K562 (cell line): ENCODE measurements at regions not wholly inside any gene's neighbourhood (a gene's known extent, or its start where the extent isn't known, plus 50 kb on each side); places are given as distances from the start of the nearest gene placed in this dataset.

Source experiments
- TF ChIP-seq, protein P1 (sequence below): fragments of 450-650 bp; IDR thresholded peaks from 2 replicates; pipeline ENCODE4 v1.6.1; 2016; ENCODE audit warnings: mild to moderate bottlenecking, moderate library complexity

DNA sequence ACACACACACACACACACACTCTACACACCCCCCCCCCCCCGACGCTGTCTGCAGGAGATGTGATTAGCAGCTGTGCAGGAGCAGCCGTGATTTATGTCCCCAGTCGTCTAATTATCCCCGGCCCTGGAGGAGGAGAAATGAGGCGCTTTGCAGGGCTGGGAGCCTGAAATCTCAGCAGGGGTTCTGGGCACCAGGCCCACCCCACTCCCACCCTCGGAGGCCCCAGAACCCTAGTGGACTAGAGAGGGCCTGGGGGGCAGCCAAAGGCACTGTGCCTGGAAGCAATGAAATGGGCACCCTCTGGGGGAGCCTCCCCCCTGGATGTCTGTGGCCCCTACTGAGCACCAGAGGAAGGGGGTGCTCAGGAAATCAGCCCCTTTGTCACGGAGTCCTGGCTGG, 134.2 kb upstream of the CIBAR2 start (continued):
- TF ChIP-seq, protein P1, sequence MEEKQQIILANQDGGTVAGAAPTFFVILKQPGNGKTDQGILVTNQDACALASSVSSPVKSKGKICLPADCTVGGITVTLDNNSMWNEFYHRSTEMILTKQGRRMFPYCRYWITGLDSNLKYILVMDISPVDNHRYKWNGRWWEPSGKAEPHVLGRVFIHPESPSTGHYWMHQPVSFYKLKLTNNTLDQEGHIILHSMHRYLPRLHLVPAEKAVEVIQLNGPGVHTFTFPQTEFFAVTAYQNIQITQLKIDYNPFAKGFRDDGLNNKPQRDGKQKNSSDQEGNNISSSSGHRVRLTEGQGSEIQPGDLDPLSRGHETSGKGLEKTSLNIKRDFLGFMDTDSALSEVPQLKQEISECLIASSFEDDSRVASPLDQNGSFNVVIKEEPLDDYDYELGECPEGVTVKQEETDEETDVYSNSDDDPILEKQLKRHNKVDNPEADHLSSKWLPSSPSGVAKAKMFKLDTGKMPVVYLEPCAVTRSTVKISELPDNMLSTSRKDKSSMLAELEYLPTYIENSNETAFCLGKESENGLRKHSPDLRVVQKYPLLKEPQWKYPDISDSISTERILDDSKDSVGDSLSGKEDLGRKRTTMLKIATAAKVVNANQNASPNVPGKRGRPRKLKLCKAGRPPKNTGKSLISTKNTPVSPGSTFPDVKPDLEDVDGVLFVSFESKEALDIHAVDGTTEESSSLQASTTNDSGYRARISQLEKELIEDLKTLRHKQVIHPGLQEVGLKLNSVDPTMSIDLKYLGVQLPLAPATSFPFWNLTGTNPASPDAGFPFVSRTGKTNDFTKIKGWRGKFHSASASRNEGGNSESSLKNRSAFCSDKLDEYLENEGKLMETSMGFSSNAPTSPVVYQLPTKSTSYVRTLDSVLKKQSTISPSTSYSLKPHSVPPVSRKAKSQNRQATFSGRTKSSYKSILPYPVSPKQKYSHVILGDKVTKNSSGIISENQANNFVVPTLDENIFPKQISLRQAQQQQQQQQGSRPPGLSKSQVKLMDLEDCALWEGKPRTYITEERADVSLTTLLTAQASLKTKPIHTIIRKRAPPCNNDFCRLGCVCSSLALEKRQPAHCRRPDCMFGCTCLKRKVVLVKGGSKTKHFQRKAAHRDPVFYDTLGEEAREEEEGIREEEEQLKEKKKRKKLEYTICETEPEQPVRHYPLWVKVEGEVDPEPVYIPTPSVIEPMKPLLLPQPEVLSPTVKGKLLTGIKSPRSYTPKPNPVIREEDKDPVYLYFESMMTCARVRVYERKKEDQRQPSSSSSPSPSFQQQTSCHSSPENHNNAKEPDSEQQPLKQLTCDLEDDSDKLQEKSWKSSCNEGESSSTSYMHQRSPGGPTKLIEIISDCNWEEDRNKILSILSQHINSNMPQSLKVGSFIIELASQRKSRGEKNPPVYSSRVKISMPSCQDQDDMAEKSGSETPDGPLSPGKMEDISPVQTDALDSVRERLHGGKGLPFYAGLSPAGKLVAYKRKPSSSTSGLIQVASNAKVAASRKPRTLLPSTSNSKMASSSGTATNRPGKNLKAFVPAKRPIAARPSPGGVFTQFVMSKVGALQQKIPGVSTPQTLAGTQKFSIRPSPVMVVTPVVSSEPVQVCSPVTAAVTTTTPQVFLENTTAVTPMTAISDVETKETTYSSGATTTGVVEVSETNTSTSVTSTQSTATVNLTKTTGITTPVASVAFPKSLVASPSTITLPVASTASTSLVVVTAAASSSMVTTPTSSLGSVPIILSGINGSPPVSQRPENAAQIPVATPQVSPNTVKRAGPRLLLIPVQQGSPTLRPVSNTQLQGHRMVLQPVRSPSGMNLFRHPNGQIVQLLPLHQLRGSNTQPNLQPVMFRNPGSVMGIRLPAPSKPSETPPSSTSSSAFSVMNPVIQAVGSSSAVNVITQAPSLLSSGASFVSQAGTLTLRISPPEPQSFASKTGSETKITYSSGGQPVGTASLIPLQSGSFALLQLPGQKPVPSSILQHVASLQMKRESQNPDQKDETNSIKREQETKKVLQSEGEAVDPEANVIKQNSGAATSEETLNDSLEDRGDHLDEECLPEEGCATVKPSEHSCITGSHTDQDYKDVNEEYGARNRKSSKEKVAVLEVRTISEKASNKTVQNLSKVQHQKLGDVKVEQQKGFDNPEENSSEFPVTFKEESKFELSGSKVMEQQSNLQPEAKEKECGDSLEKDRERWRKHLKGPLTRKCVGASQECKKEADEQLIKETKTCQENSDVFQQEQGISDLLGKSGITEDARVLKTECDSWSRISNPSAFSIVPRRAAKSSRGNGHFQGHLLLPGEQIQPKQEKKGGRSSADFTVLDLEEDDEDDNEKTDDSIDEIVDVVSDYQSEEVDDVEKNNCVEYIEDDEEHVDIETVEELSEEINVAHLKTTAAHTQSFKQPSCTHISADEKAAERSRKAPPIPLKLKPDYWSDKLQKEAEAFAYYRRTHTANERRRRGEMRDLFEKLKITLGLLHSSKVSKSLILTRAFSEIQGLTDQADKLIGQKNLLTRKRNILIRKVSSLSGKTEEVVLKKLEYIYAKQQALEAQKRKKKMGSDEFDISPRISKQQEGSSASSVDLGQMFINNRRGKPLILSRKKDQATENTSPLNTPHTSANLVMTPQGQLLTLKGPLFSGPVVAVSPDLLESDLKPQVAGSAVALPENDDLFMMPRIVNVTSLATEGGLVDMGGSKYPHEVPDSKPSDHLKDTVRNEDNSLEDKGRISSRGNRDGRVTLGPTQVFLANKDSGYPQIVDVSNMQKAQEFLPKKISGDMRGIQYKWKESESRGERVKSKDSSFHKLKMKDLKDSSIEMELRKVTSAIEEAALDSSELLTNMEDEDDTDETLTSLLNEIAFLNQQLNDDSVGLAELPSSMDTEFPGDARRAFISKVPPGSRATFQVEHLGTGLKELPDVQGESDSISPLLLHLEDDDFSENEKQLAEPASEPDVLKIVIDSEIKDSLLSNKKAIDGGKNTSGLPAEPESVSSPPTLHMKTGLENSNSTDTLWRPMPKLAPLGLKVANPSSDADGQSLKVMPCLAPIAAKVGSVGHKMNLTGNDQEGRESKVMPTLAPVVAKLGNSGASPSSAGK: no peak
